Transverse colon (tissue), 4 donors: ENCODE measurements at regions not wholly inside any gene's neighbourhood (a gene's known extent, or its start where the extent isn't known, plus 50 kb on each side); places are given as distances from the start of the nearest gene placed in this dataset.
"Not testable (repeated sequence)": the region's sequence is repeated elsewhere in the genome, so short reads cannot be mapped to it uniquely, and the experiment has no call there.

Experiments
- DNase-seq: peaks from one replicate; pipeline ENCODE4 v3.0.0-alpha.2; 2019
- H3K27ac ChIP-seq, 4 donors: fragments of 200-600 bp; sonication (generic); 2 replicates each; pipeline ENCODE4 v1.5.1; 2016 to 2018; ENCODE audit warnings: inconsistent platforms in 4 of 4
- H3K27me3 ChIP-seq: fragments of 200-600 bp; sonication (generic); 2 replicates; pipeline ENCODE4 v1.5.1; 2017; ENCODE audit warnings: inconsistent platforms
- H3K36me3 ChIP-seq, 4 donors: fragments of 200-600 bp; sonication (generic); 2 replicates each; pipeline ENCODE4 v1.5.1; 2017 to 2019; ENCODE audit warnings: inconsistent platforms in 4 of 4
- H3K4me1 ChIP-seq, 4 donors: fragments of 200-600 bp; sonication (generic); 2 replicates each; pipeline ENCODE4 v1.5.1; 2017 to 2020; ENCODE audit warnings: inconsistent platforms in 4 of 4
- H3K4me3 ChIP-seq, 4 donors: fragments of 200-600 bp; sonication (generic); 1 replicate in 1 of 4; 2 replicates in 3 of 4; pipeline versions ENCODE4 v1.5.1 to v1.6.1; 2017 to 2019; ENCODE audit warnings: inconsistent platforms in 4 of 4
- H3K9me3 ChIP-seq, 2 donors: fragments of 200-600 bp; sonication (generic); 2 replicates each; pipeline ENCODE4 v1.5.1; 2017 to 2019; ENCODE audit warnings: inconsistent platforms in 2 of 2
- EP300 ChIP-seq: sonication (generic); formaldehyde crosslinking; IDR thresholded peaks from one replicate; pipeline ENCODE4 v1.6.1; 2017; ENCODE audit warnings: antibody characterized with exemption, low read depth
- POLR2A ChIP-seq: fragments of 450-650 bp; IDR thresholded peaks from one replicate; pipeline ENCODE4 v1.6.1; 2016; ENCODE audit warnings: antibody characterized with exemption, mild to moderate bottlenecking, moderate library complexity
- POLR2AphosphoS5 ChIP-seq, 3 donors: sonication (generic); formaldehyde crosslinking; IDR thresholded peaks; one replicate each; pipeline ENCODE4 v1.6.1; 2016; ENCODE audit warnings: antibody characterized with exemption in 3 of 3
- WGBS, 2 donors: methylation state at CpG; one replicate each; pipeline ENCODE4 v1.1.5; 2018; ENCODE audit warnings: low coverage in 1 of 2; 5-methylcytosine and 5-hydroxymethylcytosine counted together
- in situ Hi-C, 4 donors: fragments of 200-750 bp; cut with MboI; loops; one replicate each; pipeline versions ENCODE4 v1.15.0 to v1.15.1; 2017; ENCODE audit warnings: low sequenced_read_pairs in 3 of 4, low pct_ligation_motif_present in 1 of 4, low pct_unique_long_range_greater_than_20kb in 1 of 4
- intact Hi-C: fragments of 100-400 bp; cut with DNase I; formaldehyde crosslinking; loops from one replicate; pipeline ENCODE4 v1.15.1; 2023; ENCODE audit warnings: low total_unique reads
- TF ChIP-seq, protein P1 (sequence below), 5 experiments: fragments of 200-600 bp in 3 of 5; fragments of 450-650 bp in 2 of 5; sonication (generic) in 3 of 5; IDR thresholded peaks; 1 replicate in 2 of 5; 2 replicates in 3 of 5; pipeline ENCODE4 v1.5.1; 2016 to 2017; ENCODE audit warnings: antibody characterized with exemption in 5 of 5, inconsistent platforms in 3 of 5, mild to moderate bottlenecking in 2 of 5, moderate library complexity in 1 of 5

DNA sequence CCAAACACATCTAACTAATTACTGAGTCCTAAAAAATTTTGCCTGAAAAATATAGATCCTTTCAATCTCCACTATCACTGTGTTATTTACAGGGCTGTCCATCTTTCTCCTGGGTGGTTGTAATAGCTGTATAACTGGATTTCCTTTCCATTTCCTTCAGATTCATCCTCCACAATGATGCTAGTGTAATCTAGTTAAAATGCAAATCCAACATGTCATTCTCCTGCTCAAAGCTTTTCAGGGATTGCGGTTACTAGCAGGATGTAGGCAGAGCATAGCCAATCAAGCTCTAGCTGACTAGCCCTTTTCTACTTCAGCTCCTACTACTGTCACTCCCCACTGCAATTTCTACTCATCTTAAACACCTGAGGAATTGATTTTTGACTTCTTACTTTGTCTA lies 283.0 kb downstream of the RAB38 start:
- H3K36me3 ChIP-seq = no peaks in the 10 kb centered on the region
- no peaks in the 10 kb centered on the region for H3K9me3 ChIP-seq
- 88 to 100% methylated on average over 1 of the region's 1 CpG for WGBS, 2 donors
- no peaks in the 10 kb centered on the region for H3K27me3 ChIP-seq
- no peaks in the 10 kb centered on the region for H3K4me1 ChIP-seq
- no peak for TF ChIP-seq POLR2AphosphoS5 (IDR thresholded peaks at IDR 0.05)
- TF ChIP-seq, protein P1, sequence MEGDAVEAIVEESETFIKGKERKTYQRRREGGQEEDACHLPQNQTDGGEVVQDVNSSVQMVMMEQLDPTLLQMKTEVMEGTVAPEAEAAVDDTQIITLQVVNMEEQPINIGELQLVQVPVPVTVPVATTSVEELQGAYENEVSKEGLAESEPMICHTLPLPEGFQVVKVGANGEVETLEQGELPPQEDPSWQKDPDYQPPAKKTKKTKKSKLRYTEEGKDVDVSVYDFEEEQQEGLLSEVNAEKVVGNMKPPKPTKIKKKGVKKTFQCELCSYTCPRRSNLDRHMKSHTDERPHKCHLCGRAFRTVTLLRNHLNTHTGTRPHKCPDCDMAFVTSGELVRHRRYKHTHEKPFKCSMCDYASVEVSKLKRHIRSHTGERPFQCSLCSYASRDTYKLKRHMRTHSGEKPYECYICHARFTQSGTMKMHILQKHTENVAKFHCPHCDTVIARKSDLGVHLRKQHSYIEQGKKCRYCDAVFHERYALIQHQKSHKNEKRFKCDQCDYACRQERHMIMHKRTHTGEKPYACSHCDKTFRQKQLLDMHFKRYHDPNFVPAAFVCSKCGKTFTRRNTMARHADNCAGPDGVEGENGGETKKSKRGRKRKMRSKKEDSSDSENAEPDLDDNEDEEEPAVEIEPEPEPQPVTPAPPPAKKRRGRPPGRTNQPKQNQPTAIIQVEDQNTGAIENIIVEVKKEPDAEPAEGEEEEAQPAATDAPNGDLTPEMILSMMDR (IDR thresholded peaks at IDR 0.05) = no peak
- TF ChIP-seq EP300 = no peak
- no peak for TF ChIP-seq POLR2A
- no peak overlapping the region for H3K27ac ChIP-seq
- H3K4me3 ChIP-seq = no peak overlapping the region
- intact Hi-C loops = no loop called here
- in situ Hi-C loops = no loop called here
- DNase-seq = no peak

DNA sequence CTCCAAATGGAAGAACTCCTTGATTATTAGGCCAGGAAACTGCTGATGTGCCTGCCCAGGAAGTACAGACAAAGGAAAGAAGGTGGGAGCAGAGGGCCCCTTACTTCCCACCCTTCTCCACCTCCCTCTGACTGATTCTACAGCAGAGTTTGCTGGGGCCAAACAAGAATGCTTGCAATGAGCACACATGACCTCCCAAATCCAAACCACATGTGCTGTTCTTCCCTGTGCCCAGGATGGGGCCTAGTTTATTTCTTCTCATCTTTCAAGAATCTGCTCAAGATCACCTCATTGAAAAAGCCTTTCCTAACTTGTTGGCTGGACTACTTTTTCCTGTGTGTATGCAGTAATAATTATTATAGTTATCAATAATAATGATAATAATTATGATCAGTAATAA lies 286.1 kb downstream of the RAB38 start:
- in situ Hi-C loops (no loop called here), intact Hi-C loops (no loop called here)

DNA sequence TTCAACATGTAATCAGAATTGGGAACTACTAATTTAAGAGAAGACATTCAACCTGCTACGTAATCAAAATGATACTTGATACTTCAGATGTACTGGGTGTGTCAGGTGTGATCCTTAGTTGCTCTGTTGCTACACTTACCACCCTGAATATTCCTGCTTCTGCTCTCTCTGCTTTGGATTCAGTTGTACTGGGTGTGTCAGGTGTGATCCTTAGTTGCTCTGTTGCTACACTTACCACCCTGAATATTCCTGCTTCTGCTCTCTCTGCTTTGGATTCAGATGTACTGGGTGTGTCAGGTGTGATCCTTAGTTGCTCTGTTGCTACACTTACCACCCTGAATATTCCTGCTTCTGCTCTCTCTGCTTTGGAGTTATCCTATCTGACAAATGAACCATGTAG lies 290.2 kb downstream of the RAB38 start:
- H3K4me3 ChIP-seq, H3K27me3 ChIP-seq, H3K27ac ChIP-seq, intact Hi-C loops, in situ Hi-C loops, H3K36me3 ChIP-seq, DNase-seq, H3K9me3 ChIP-seq, H3K4me1 ChIP-seq: not testable (repeated sequence)
- WGBS, 2 donors = 71 to 100% methylated on average over 1 of the region's 1 CpG

More for the DNA sequence above, 286.1 kb downstream of the RAB38 start:
- Histone ChIP-seq H3K9me3 (no peaks in the 10 kb centered on the region), H3K27me3 (no peaks in the 10 kb centered on the region), H3K4me3 (no peak overlapping the region), H3K4me1 (no peaks in the 10 kb centered on the region), H3K27ac (no peak overlapping the region), H3K36me3 (no peaks in the 10 kb centered on the region)
- no peak for DNase-seq
- TF ChIP-seq, protein P1 (IDR thresholded peaks at IDR 0.05) = no peak
- TF ChIP-seq POLR2AphosphoS5 (IDR thresholded peaks at IDR 0.05) (no peak), EP300 (no peak), POLR2A (no peak)

DNA sequence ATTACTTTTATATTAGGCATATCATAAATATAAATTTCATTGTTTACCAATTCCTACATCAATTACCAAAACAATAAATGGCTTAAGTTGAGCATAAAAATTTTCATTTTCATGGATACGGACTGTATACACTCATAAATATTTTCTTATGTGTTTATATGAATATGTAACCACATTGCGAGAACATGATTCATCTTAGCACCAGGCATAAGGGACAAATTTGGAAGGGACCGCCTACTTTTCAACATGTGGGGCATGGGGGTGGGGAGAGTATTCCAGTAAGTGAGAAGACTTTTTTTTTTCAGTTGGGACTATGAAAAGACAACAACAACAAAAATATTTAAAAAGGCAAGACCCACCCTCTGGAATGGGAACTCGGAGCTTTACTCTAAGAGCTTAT lies 296.1 kb downstream of the RAB38 start:
- WGBS, 2 donors = 67 to 79% methylated on average over 4 of the region's 4 CpGs
- no peaks in the 10 kb centered on the region for H3K36me3 ChIP-seq
- H3K4me3 ChIP-seq = no peak overlapping the region
- H3K9me3 ChIP-seq = no peaks in the 10 kb centered on the region
- intact Hi-C loops = no loop called here
- peaks cover 0 to 2% (median 0%) of the 10 kb centered on the region in 4 donors for H3K4me1 ChIP-seq
- no peak for DNase-seq
- TF ChIP-seq POLR2A (no peak), EP300 (no peak), POLR2AphosphoS5 (IDR thresholded peaks at IDR 0.05) (no peak)
- TF ChIP-seq, protein P1 (IDR thresholded peaks at IDR 0.05) = no peak
- in situ Hi-C loops = no loop called here
- no peaks in the 10 kb centered on the region for H3K27me3 ChIP-seq
- H3K27ac ChIP-seq = no peak overlapping the region

DNA sequence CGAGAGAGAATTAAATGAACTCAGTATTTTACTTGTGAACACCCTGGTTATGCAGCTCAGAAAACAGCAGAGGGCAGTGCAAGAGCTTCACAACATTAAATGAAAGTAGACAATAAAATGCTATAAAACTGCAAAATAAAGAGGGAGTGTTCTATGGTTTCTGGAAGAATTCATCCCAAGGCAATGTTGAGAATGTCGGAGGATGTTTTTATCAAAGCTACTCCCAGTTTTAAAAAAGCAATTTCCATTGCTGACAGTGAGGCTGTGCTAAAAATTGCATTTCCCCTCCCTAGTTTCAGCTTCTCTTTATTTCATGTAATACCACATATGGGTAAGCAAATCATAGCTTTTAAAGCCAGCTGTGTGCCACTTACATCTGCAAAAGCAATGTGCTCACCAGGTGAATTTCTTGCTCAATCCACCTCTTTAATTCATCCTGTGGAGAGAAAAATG lies 296.8 kb downstream of the RAB38 start:
- intact Hi-C loops (no loop called here), in situ Hi-C loops (no loop called here)
- Histone ChIP-seq H3K27me3 (no peaks in the 10 kb centered on the region), H3K9me3 (no peaks in the 10 kb centered on the region), H3K4me1 (peaks cover 0 to 2% (median 0%) of the 10 kb centered on the region in 4 donors), H3K36me3 (no peaks in the 10 kb centered on the region), H3K27ac (no peak overlapping the region), H3K4me3 (no peak overlapping the region)
- no peak for TF ChIP-seq EP300
- TF ChIP-seq, protein P1 (IDR thresholded peaks at IDR 0.05) = peak in 2 of 5 experiments; percentile 19 to 24
- TF ChIP-seq POLR2A = no peak
- no peak for TF ChIP-seq POLR2AphosphoS5 (IDR thresholded peaks at IDR 0.05)
- no peak for DNase-seq
- WGBS, 2 donors = 5 to 32% methylated on average over 2 of the region's 2 CpGs
